Smooth muscle cell (in vitro differentiated cells): ENCODE measurements at regions not wholly inside any gene's neighbourhood (a gene's known extent, or its start where the extent isn't known, plus 50 kb on each side); places are given as distances from the start of the nearest gene placed in this dataset.

Source experiments
- DNase-seq: peaks from one replicate; lab custom pipeline; 2025; ENCODE audit not compliant: unreplicated experiment; lab: John Stamatoyannopoulos, UW
- H2AFZ ChIP-seq: fragments of 200-600 bp; sonication (generic); 2 replicates; pipeline ENCODE4 v1.6.0; 2016; ENCODE audit warnings: antibody characterized with exemption, low read depth, mild to moderate bottlenecking
- H3F3A ChIP-seq: fragments of 200-600 bp; sonication (generic); 2 replicates; pipeline ENCODE4 v1.6.0; 2017; ENCODE audit warnings: antibody characterized with exemption, low read depth
- H3K27ac ChIP-seq: fragments of 200-600 bp; sonication (generic); 2 replicates; pipeline ENCODE4 v1.5.1; 2016; ENCODE audit warnings: low read depth, mild to moderate bottlenecking
- H3K27me3 ChIP-seq: fragments of 200-600 bp; sonication (generic); 2 replicates; pipeline ENCODE4 v1.6.1; 2016; ENCODE audit warnings: low read depth, mild to moderate bottlenecking
- H3K36me3 ChIP-seq: fragments of 200-600 bp; sonication (generic); 2 replicates; pipeline ENCODE4 v1.5.1; 2016; ENCODE audit warnings: low read depth
- H3K4me1 ChIP-seq: fragments of 200-600 bp; sonication (generic); 2 replicates; pipeline ENCODE4 v1.5.1; 2016; ENCODE audit warnings: low read depth
- H3K4me2 ChIP-seq: fragments of 200-600 bp; sonication (generic); 2 replicates; pipeline ENCODE4 v1.6.0; 2016; ENCODE audit warnings: mild to moderate bottlenecking
- H3K4me3 ChIP-seq: fragments of 200-600 bp; sonication (generic); 2 replicates; pipeline ENCODE4 v1.5.1; 2016; ENCODE audit warnings: mild to moderate bottlenecking
- H3K79me2 ChIP-seq: fragments of 200-600 bp; sonication (generic); 2 replicates; pipeline ENCODE4 v1.6.0; 2016; ENCODE audit warnings: low read depth, mild to moderate bottlenecking
- H3K9ac ChIP-seq: fragments of 200-600 bp; sonication (generic); 2 replicates; pipeline ENCODE4 v1.6.0; 2016; ENCODE audit warnings: low read depth
- H3K9me3 ChIP-seq: fragments of 200-600 bp; sonication (generic); replicated peaks from 2 replicates; pipeline ENCODE4 v1.5.1; 2016; ENCODE audit warnings: low read depth
- H4K20me1 ChIP-seq: fragments of 200-600 bp; sonication (generic); 2 replicates; pipeline ENCODE4 v1.6.0; 2016; ENCODE audit warnings: low read depth
- WGBS: methylation state at CpG from one replicate; pipeline ENCODE4 v1.1.7; 2016; ENCODE audit warnings: low lambda C conversion rate; 5-methylcytosine and 5-hydroxymethylcytosine counted together
- TF ChIP-seq, protein P1 (sequence below): fragments of 200-600 bp; sonication (generic); IDR thresholded peaks from 2 replicates; pipeline ENCODE4 v1.5.1; 2017; ENCODE audit warnings: borderline replicate concordance, mild to moderate bottlenecking, antibody characterized with exemption; ENCODE audit not compliant: insufficient read depth, poor library complexity, severe bottlenecking

DNA sequence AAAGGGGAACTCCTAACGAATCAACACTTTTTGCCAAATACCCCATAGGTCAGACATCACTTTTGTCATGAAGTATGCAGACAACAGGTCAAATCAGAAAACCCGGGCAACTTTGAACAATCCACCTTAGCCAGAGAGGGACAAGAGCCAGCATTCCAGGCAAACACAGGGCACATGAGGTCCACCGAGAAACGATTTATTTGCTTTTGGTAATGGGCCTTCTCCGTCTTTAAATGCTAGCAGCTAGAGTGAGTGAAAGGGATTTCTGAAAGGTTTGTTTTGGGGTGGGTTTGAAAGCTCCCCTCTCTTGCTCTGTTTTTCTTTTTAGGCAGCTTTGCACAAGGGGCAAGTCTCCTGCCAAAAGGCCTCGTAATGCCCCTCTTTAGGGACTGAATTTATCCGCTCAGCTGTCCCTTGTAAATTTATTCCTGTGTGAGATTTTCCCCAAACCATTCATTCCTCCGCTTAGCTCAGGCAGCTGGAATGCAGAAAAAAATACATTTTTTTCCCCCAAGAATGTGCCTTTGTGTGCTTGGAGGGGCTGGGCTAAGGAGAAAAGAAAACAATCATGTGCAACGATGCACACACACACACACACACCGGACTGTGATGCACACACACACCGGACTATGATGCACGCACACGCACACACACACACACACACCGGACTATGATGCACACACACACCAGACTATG is 196.9 kb downstream of the SNX19 start:
- no peaks in the 10 kb centered on the region for H4K20me1 ChIP-seq
- no peaks in the 10 kb centered on the region for H3K4me1 ChIP-seq
- no peaks in the 10 kb centered on the region for H3K27me3 ChIP-seq
- no peak overlapping the region for H2AFZ ChIP-seq
- no peaks in the 10 kb centered on the region for H3K9me3 ChIP-seq
- no peak overlapping the region for H3K27ac ChIP-seq
- TF ChIP-seq, protein P1, sequence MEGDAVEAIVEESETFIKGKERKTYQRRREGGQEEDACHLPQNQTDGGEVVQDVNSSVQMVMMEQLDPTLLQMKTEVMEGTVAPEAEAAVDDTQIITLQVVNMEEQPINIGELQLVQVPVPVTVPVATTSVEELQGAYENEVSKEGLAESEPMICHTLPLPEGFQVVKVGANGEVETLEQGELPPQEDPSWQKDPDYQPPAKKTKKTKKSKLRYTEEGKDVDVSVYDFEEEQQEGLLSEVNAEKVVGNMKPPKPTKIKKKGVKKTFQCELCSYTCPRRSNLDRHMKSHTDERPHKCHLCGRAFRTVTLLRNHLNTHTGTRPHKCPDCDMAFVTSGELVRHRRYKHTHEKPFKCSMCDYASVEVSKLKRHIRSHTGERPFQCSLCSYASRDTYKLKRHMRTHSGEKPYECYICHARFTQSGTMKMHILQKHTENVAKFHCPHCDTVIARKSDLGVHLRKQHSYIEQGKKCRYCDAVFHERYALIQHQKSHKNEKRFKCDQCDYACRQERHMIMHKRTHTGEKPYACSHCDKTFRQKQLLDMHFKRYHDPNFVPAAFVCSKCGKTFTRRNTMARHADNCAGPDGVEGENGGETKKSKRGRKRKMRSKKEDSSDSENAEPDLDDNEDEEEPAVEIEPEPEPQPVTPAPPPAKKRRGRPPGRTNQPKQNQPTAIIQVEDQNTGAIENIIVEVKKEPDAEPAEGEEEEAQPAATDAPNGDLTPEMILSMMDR, result no peak
- peak overlapping the region; percentile 55 for H3K4me2 ChIP-seq
- no peaks in the 10 kb centered on the region for H3K36me3 ChIP-seq
- no peaks in the 10 kb centered on the region for H3K79me2 ChIP-seq
- no peak overlapping the region for H3K4me3 ChIP-seq
- no peak for DNase-seq
- WGBS, result 70% methylated on average over 14 of the region's 14 CpGs
- no peaks in the 10 kb centered on the region for H3F3A ChIP-seq
- no peak overlapping the region for H3K9ac ChIP-seq

DNA sequence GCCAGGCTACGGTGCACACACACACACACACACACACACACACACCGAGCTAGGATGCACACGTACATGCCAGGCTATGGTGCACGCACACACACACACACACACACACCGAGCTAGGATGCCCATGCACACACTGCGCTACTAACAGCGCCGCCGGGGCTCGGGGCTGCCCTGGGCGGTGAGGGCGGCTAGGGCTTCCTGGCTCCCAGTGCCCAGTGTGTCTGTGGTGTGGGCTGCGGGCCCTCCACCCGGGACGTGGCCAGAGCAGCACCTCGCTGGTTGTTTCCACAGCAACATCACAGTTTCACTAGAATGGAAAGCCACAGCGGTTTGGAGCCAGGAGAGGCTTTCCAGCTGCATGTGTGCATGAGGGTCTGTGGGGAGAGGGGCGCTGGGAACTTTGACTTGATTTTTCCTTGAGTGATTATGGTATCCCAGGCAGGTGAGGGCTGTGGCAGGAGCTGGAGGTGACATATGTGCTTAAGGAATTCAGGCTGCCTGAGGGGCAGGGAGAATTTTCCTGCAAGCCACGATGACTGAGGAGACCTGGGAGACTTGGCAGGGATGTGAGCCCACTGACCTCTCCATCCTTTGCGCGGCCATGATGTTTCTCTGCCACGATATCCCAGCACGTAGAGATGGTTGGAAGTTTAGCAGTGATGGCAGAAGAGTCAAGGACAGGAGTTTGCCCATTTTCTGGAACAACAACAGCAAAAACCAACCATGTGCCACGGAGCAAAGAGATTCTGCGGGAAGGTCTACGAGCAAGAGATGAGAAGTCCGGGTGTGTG is 195.9 kb downstream of the SNX19 start:
- TF ChIP-seq, protein P1, result no peak
- no peak for DNase-seq
- Histone ChIP-seq H3K79me2 (no peaks in the 10 kb centered on the region), H3K4me3 (no peak overlapping the region), H3K27ac (no peak overlapping the region), H2AFZ (no peak overlapping the region), H3K4me2 (no peak overlapping the region), H3K36me3 (no peaks in the 10 kb centered on the region), H3K27me3 (no peaks in the 10 kb centered on the region), H3F3A (no peaks in the 10 kb centered on the region), H3K4me1 (no peaks in the 10 kb centered on the region), H3K9ac (no peak overlapping the region), H4K20me1 (no peaks in the 10 kb centered on the region), H3K9me3 (no peaks in the 10 kb centered on the region)
- WGBS, result 92% methylated on average over 27 of the region's 27 CpGs

GRCh38 chr11:130721023-130721681 is 195.1 kb downstream of the SNX19 start:
- no peak overlapping the region for H3K9ac ChIP-seq
- no peak overlapping the region for H3K27ac ChIP-seq
- no peaks in the 10 kb centered on the region for H3K36me3 ChIP-seq
- H3K4me2 ChIP-seq, result no peak overlapping the region
- DNase-seq, result no peak
- no peaks in the 10 kb centered on the region for H3K27me3 ChIP-seq
- H2AFZ ChIP-seq, result no peak overlapping the region
- no peaks in the 10 kb centered on the region for H3K4me1 ChIP-seq
- H3K9me3 ChIP-seq, result no peaks in the 10 kb centered on the region
- no peaks in the 10 kb centered on the region for H4K20me1 ChIP-seq
- H3K79me2 ChIP-seq, result no peaks in the 10 kb centered on the region
- 72% methylated on average over 5 of the region's 5 CpGs for WGBS
- no peaks in the 10 kb centered on the region for H3F3A ChIP-seq
- TF ChIP-seq, protein P1, result no peak
- H3K4me3 ChIP-seq, result no peak overlapping the region
